CD4-positive, alpha-beta T cell treated with Interleukin-17A for 1 hour (primary cell): ENCODE measurements at regions not wholly inside any gene's neighbourhood (a gene's known extent, or its start where the extent isn't known, plus 50 kb on each side); places are given as distances from the start of the nearest gene placed in this dataset.
"Not testable (repeated sequence)": the region's sequence is repeated elsewhere in the genome, so short reads cannot be mapped to it uniquely, and the experiment has no call there.

Source experiments
- DNase-seq: peaks from one replicate; pipeline ENCODE4 v3.0.0-alpha.2; 2020

- no peak for DNase-seq
Measured at GRCh38 chr2:138221358-138221757, 257.1 kb downstream of the HNMT start.

GRCh38 chr2:138223319-138223718 lies 259.0 kb downstream of the HNMT start:
- DNase-seq, result no peak

- DNase-seq, result no peak
Measured at GRCh38 chr2:138227195-138227594, 262.9 kb downstream of the HNMT start.

- DNase-seq, result no peak
Measured at GRCh38 chr2:138228101-138228500, 263.8 kb downstream of the HNMT start.

- no peak for DNase-seq
Measured at GRCh38 chr2:138234265-138234664, 267.3 kb upstream of the SPOPL start.

GRCh38 chr2:138235041-138235440 lies 266.5 kb upstream of the SPOPL start:
- no peak for DNase-seq

GRCh38 chr2:138236142-138236541 lies 265.4 kb upstream of the SPOPL start:
- DNase-seq, result no peak

GRCh38 chr2:138237667-138238384 lies 263.7 kb upstream of the SPOPL start:
- no peak for DNase-seq

- no peak for DNase-seq
Measured at GRCh38 chr2:138238908-138239307, 262.7 kb upstream of the SPOPL start.

GRCh38 chr2:138239902-138240491 lies 261.6 kb upstream of the SPOPL start:
- no peak for DNase-seq

- no peak for DNase-seq
Measured at GRCh38 chr2:138243372-138243771, 258.2 kb upstream of the SPOPL start.

- no peak for DNase-seq
Measured at GRCh38 chr2:138244501-138244925, 257.1 kb upstream of the SPOPL start.

- no peak for DNase-seq
Measured at GRCh38 chr2:138245310-138245709, 256.3 kb upstream of the SPOPL start.

- no peak for DNase-seq
Measured at GRCh38 chr2:138247302-138247701, 254.3 kb upstream of the SPOPL start.

GRCh38 chr2:138249207-138249606 lies 252.4 kb upstream of the SPOPL start:
- DNase-seq, result no peak

- DNase-seq, result not testable (repeated sequence)
Measured at GRCh38 chr2:138250843-138251320, 250.7 kb upstream of the SPOPL start.

- DNase-seq, result no peak
Measured at GRCh38 chr2:138252587-138252986, 249.0 kb upstream of the SPOPL start.

GRCh38 chr2:138255670-138256069 lies 245.9 kb upstream of the SPOPL start:
- DNase-seq, result no peak

- no peak for DNase-seq
Measured at GRCh38 chr2:138267161-138267901, 234.2 kb upstream of the SPOPL start.

GRCh38 chr2:138267902-138268254 lies 233.7 kb upstream of the SPOPL start:
- no peak for DNase-seq

- DNase-seq, result no peak
Measured at GRCh38 chr2:138269765-138270164, 231.8 kb upstream of the SPOPL start.

GRCh38 chr2:138271467-138271866 lies 230.1 kb upstream of the SPOPL start:
- no peak for DNase-seq

GRCh38 chr2:138272524-138273195 lies 228.9 kb upstream of the SPOPL start:
- DNase-seq, result no peak
